ENCODE measurements at regions not wholly inside any gene's neighbourhood (a gene's known extent, or its start where the extent isn't known, plus 50 kb on each side); places are given as distances from the start of the nearest gene placed in this dataset.

DNA sequence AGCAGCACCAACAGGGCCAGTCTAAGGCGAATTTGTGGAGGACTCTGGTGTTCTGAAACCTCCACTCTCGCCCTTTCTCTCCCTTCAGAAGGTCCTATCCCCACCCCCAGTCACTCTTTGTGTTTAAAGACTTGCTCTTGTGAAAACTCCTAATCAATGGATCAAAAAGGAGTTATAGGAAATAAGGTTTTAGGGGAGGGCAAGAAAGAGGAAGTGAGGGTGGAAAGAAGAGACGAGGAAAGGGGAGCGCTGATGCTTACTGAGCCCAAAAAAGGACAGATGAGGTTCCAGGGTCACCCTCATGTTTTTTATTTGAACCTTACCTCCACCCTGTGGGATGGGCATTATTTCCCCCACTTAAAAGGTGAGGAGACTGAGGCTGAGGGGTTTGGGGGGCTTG lies 70.0 kb upstream of the SLC6A11 start:
- DNase-seq (ENCODE audit: low read depth): no peak
- H3K4me3 ChIP-seq (ENCODE audit: low read depth, low read length): no peak overlapping the region
- TF ChIP-seq, protein P1, sequence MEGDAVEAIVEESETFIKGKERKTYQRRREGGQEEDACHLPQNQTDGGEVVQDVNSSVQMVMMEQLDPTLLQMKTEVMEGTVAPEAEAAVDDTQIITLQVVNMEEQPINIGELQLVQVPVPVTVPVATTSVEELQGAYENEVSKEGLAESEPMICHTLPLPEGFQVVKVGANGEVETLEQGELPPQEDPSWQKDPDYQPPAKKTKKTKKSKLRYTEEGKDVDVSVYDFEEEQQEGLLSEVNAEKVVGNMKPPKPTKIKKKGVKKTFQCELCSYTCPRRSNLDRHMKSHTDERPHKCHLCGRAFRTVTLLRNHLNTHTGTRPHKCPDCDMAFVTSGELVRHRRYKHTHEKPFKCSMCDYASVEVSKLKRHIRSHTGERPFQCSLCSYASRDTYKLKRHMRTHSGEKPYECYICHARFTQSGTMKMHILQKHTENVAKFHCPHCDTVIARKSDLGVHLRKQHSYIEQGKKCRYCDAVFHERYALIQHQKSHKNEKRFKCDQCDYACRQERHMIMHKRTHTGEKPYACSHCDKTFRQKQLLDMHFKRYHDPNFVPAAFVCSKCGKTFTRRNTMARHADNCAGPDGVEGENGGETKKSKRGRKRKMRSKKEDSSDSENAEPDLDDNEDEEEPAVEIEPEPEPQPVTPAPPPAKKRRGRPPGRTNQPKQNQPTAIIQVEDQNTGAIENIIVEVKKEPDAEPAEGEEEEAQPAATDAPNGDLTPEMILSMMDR (conservative IDR thresholded peaks at IDR 0.05; ENCODE audit: low read depth, low read length): no peak

DNA sequence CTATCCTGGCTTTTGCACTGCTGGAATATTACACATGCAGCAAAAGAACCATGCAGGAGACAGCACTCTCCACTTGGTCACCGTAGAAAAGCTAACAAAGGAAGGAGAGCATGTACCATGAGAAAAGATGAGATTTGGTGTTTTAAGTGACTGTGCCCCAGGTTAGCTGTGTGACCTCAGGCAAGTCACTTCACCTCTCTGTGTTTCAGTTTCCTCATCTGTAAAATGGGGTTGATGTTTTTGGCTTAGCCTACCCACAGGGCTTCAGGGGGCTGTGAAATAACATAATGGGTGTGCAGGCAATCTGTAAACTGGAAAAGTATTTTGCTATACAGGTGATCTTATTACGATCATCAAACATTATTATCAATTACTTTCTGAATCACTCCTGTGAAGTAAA lies 69.3 kb upstream of the SLC6A11 start:
- H3K4me3 ChIP-seq (ENCODE audit: low read depth, low read length): no peak overlapping the region
- DNase-seq (ENCODE audit: low read depth): no peak
- TF ChIP-seq, protein P1 (conservative IDR thresholded peaks at IDR 0.05; ENCODE audit: low read depth, low read length): no peak

DNA sequence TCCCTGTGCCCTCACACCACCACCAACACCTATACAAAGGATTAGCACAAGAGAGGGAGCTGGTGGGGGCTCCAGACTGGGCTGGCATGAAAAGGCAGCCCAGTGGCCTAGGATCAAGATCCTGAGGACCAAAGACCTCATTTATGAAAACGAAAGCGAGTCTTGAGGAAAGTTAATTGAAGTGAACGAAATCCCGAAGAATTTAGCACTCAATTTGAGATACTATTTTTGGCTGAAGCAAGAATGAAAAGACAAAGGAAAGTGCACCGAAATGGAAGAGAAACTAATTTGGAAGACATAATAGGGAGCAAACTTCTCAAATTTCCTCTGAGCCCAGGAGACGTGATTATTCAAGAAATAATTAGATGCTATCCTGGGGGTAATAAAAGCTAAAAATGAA lies 68.7 kb upstream of the SLC6A11 start:
- DNase-seq (ENCODE audit: low read depth): no peak
- no peak overlapping the region for H3K4me3 ChIP-seq (ENCODE audit: low read depth, low read length)
- TF ChIP-seq, protein P1 (conservative IDR thresholded peaks at IDR 0.05; ENCODE audit: low read depth, low read length): no peak

DNA sequence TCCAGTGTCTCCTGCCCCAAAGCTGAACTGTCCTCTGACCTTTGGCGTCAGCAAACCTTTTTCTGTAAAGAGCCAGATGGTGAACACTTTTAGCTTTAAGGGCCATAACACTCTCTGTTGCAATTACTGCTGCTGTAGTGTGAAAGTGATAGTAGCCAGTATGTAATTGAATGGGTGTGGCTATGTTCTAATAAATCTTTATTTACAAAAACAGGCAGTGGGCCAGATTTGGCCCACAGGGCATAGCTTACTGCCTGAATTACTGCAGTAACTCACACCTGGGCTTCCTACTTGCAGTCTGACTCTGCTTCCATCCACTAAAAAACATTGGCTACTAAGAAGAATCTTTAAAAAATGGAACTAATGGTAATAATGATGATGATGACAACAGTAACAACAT lies 68.0 kb upstream of the SLC6A11 start:
- H3K4me3 ChIP-seq (ENCODE audit: low read depth, low read length): no peak overlapping the region
- TF ChIP-seq, protein P1 (conservative IDR thresholded peaks at IDR 0.05; ENCODE audit: low read depth, low read length): no peak
- no peak for DNase-seq (ENCODE audit: low read depth)

DNA sequence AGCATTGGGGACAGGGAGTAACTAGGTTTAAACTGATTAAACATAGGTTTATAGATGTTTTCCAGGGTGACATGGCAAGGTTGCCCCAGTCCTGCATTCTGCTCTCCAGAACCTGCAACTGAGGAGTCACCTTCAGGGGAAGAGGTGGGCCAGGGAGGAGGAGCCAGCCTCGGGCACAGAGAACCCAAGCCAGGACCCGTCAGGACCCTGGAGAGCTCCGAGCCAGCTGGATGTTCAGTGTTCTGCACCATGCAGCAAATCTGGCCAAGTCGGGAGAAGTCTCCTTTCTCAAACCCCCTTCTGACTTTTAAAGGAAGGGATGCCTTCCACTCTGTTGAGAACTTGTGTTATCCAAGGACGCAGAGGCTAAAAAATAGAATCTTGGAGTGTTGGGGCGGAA lies 62.1 kb upstream of the SLC6A11 start:
- TF ChIP-seq, protein P1 (conservative IDR thresholded peaks at IDR 0.05; ENCODE audit: low read depth, low read length): no peak
- no peak for DNase-seq (ENCODE audit: low read depth)
- no peak overlapping the region for H3K4me3 ChIP-seq (ENCODE audit: low read depth, low read length)

DNA sequence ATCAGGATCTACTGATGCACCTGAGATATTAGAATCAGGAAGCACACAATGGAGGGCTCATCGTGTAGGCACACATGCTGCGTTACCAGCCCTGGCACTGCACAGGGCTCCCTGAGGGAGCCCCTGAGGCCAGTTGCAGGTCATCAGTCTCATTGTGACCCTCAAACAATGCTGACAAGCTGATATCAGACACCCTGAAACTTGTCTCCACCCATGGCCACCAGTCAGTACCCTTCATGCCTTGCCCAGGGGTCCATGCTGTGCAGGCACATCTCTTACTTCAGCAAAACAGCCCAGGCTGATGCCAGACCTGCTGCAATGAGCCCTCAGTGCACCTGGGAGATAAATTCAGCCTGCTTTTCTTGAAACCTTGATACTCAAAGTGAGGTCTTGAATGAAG lies 59.5 kb upstream of the SLC6A11 start:
- H3K4me3 ChIP-seq (ENCODE audit: low read depth, low read length): no peak overlapping the region
- TF ChIP-seq, protein P1 (conservative IDR thresholded peaks at IDR 0.05; ENCODE audit: low read depth, low read length): no peak
- DNase-seq (ENCODE audit: low read depth): no peak

DNA sequence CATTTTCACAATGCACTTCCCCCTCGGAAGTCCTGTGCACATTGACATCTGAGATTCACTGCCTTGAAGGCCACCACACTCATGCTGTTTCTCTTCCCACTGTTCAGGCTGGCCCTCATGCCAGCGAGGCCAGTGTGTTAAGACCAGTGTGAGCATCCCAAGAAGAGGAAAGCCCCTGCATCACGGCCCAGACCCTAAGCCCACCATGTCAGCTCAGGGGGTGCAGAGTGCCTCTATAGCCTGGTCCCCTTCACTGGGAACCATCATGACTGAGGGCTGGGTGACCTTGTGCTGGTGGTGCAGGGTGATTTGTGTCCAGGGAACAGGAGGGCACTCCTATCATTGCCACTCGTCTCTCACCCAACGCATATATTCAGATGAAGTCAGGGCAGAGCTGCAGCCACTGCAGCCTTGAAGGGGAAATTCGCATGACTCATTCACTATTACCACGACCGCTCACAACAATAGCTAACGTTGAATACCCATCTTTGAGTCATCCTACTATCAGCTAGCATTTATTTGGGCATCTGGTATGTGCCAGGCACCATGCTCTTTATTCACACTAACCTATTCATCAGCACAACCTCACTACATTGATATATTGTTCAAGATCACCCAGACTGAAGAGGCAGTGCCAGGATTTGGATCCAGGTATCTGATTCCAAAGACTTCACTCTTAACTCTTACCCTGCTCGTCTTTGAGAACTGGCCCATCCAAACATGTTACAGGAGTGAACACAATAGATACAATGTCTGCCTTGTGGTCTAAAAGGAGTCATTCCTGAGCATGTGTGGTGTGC lies 58.8 kb upstream of the SLC6A11 start:
- TF ChIP-seq, protein P1 (conservative IDR thresholded peaks at IDR 0.05; ENCODE audit: low read depth, low read length): no peak
- DNase-seq (ENCODE audit: low read depth): no peak
- H3K4me3 ChIP-seq (ENCODE audit: low read depth, low read length): no peak overlapping the region

Measured in epithelial cell of proximal tubule (primary cell).